Gastrocnemius medialis (tissue), 4 donors: ENCODE measurements at regions not wholly inside any gene's neighbourhood (a gene's known extent, or its start where the extent isn't known, plus 50 kb on each side); places are given as distances from the start of the nearest gene placed in this dataset.

Source experiments
- ATAC-seq, 2 donors: fragments of 150-250 bp; one replicate each; pipeline ENCODE4 v1.9.1; 2016
- DNase-seq, 2 donors: peaks; one replicate each; pipeline ENCODE4 v3.0.0-alpha.2; 2019
- H3K27ac ChIP-seq, 4 donors: fragments of 200-600 bp; sonication (generic); 1 replicate in 1 of 4; 2 replicates in 3 of 4; pipeline ENCODE4 v1.5.1; 2016 to 2018; ENCODE audit warnings: mild to moderate bottlenecking in 2 of 4, moderate library complexity in 1 of 4
- H3K27me3 ChIP-seq, 3 donors: fragments of 200-600 bp; sonication (generic) in 2 of 3; 1 replicate in 1 of 3; 2 replicates in 2 of 3; pipeline versions ENCODE4 v1.5.1 to v1.6.0; 2016 to 2019; ENCODE audit warnings: mild to moderate bottlenecking in 1 of 3, moderate library complexity in 1 of 3
- H3K36me3 ChIP-seq, 2 donors: fragments of 200-600 bp; sonication (generic) in 1 of 2; one replicate each; pipeline ENCODE4 v1.5.1; 2017 to 2018
- H3K4me1 ChIP-seq, 2 donors: fragments of 200-600 bp; sonication (generic) in 1 of 2; one replicate each; pipeline ENCODE4 v1.5.1; 2016 to 2017; ENCODE audit warnings: mild to moderate bottlenecking in 2 of 2
- H3K4me3 ChIP-seq, 4 donors: fragments of 200-600 bp; sonication (generic) in 3 of 4; 1 replicate in 1 of 4; 2 replicates in 3 of 4; pipeline ENCODE4 v1.5.1; 2016 to 2019; ENCODE audit warnings: mild to moderate bottlenecking in 2 of 4
- H3K9me3 ChIP-seq, 3 donors: fragments of 200-600 bp; sonication (generic) in 2 of 3; 1 replicate in 1 of 3; 2 replicates in 2 of 3; pipeline ENCODE4 v1.5.1; 2016 to 2019
- POLR2A ChIP-seq, 2 donors: fragments of 450-650 bp; IDR thresholded peaks; one replicate each; pipeline ENCODE4 v1.6.1; 2017; ENCODE audit warnings: antibody characterized with exemption in 2 of 2, mild to moderate bottlenecking in 2 of 2, moderate library complexity in 2 of 2
- in situ Hi-C, 4 donors: fragments of 200-750 bp; cut with MboI; loops; one replicate each; pipeline versions ENCODE4 v1.15.0 to v1.8.0; 2017; ENCODE audit warnings: low sequenced_read_pairs in 4 of 4
- intact Hi-C: fragments of 100-400 bp; cut with DNase I; formaldehyde crosslinking; loops from one replicate; pipeline ENCODE4 v1.15.1; 2023; ENCODE audit warnings: low total_unique reads
- TF ChIP-seq, protein P1 (sequence below), 5 experiments: fragments of 450-650 bp in 3 of 5; fragments of 200-600 bp in 2 of 5; sonication (generic) in 2 of 5; IDR thresholded peaks in 4 of 5; conservative IDR thresholded peaks in 1 of 5; 1 replicate in 4 of 5; 2 replicates in 1 of 5; pipeline ENCODE4 v1.5.1; 2016 to 2019; ENCODE audit warnings: antibody characterized with exemption in 5 of 5, mild to moderate bottlenecking in 3 of 5, moderate library complexity in 3 of 5

GRCh38 chr1:170881268-170882265 lies 53.8 kb upstream of the MROH9 start:
- Histone ChIP-seq H3K27ac (peak overlapping the region in 1 of 4 donors; percentile 32), H3K9me3 (no peaks in the 10 kb centered on the region), H3K36me3 (no peaks in the 10 kb centered on the region), H3K4me3 (peak overlapping the region; percentile 13 to 33 (median 25)), H3K27me3 (no peaks in the 10 kb centered on the region), H3K4me1 (peaks cover 0 to 3% of the 10 kb centered on the region in 2 donors)
- TF ChIP-seq, protein P1, sequence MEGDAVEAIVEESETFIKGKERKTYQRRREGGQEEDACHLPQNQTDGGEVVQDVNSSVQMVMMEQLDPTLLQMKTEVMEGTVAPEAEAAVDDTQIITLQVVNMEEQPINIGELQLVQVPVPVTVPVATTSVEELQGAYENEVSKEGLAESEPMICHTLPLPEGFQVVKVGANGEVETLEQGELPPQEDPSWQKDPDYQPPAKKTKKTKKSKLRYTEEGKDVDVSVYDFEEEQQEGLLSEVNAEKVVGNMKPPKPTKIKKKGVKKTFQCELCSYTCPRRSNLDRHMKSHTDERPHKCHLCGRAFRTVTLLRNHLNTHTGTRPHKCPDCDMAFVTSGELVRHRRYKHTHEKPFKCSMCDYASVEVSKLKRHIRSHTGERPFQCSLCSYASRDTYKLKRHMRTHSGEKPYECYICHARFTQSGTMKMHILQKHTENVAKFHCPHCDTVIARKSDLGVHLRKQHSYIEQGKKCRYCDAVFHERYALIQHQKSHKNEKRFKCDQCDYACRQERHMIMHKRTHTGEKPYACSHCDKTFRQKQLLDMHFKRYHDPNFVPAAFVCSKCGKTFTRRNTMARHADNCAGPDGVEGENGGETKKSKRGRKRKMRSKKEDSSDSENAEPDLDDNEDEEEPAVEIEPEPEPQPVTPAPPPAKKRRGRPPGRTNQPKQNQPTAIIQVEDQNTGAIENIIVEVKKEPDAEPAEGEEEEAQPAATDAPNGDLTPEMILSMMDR (IDR thresholded peaks at IDR 0.05 in 4 of 5, conservative IDR thresholded peaks at IDR 0.05 in 1 of 5): peak; percentile 38 to 61 (median 56)
- no peak for TF ChIP-seq POLR2A (IDR thresholded peaks at IDR 0.05)
- intact Hi-C loops (loop anchor here (2.0 to 10.0 kb wide), 4 partner anchors 117 to 954 kb away; no protein-coding TSS in a partner anchor), in situ Hi-C loops (loop anchor here in 1 of 4 donors (10.0 to 25.0 kb wide), 2 partner anchors 219 to 957 kb away; partner anchors contain the start of gene PRRX1)
- peak; percentile 65 to 74 for ATAC-seq
- DNase-seq: no peak
